ENCODE measurements at regions not wholly inside any gene's neighbourhood (a gene's known extent, or its start where the extent isn't known, plus 50 kb on each side); places are given as distances from the start of the nearest gene placed in this dataset.
"Not testable (repeated sequence)": the region's sequence is repeated elsewhere in the genome, so short reads cannot be mapped to it uniquely, and the experiment has no call there.

DNA sequence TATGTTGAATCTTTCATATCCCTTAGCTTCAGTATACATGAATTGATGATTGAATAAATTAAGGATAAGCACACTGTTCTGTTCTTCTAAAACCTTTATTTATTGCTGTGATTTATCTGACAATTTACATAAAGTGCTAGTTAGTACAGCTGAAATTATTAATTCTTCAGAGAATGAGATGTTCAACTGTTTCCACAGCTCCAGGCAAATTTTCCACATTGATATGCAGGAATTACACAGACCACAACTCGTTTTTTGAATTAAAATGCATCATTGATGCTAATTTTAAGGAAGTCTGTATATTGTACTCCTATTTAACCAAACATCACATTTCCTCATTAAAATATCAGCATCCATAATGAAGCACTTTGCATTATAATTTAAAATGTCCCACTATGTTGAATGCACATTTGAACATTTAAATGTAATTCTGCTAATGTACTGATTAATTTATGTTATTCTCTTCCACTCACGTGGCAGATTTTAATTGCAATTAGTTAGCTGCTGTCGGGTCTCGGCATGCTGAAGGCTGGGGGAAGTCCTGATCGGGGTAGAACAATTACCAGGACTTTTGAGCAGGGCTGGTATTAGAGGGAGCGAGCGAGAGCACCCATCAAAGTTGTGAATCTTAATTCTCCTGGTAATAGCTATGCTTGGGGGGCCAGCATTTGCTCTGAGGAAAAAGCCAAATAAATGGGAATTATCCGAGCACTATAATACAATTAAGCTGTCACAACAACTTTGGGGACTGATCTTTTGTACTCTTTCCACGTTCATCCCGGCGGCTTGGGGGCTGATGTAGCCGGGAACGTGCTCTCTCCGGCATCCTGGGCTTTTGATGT is 136.7 kb upstream of the TMTC4 start:
- DNase-seq (ENCODE audit: low spot score): no peak

DNA sequence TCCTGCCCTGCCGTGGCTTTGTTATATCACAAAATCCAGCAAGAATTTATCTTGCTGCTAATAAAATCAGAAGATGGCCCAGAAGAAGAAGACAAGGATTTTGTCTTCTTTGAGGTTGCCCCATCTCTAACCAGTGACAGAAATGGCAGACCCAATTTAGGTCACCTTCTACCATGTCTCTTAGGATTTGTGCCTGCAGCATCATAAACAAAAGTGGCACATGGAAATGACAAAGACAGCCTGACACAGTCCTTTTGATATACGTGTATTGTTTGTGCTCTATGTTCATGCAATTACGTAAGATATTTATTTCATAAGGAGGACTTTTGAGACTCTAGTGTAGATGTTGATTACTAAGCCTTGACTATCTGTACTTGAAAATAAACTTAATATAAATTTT is 135.9 kb upstream of the TMTC4 start:
- DNase-seq (ENCODE audit: low spot score): no peak

DNA sequence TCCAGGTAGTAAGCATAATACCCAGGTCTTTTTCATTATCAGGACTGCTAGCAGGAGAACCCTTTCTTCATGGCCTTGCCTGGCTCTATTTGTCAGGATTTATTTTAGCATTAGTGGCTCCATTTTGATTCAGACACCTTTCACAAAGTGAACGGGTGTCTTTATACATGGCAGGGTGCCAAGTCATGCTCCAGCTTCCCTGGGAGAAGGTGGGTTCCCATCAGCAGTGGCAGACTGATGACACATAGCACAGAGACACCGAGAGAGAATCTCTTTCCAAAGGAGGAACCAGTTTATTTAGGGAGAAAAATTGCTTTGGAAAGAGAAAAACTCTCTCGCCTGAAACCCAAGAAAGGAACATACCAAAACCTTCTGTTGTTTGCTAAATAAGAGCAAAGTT is 135.3 kb upstream of the TMTC4 start:
- no peak for DNase-seq (ENCODE audit: low spot score)

DNA sequence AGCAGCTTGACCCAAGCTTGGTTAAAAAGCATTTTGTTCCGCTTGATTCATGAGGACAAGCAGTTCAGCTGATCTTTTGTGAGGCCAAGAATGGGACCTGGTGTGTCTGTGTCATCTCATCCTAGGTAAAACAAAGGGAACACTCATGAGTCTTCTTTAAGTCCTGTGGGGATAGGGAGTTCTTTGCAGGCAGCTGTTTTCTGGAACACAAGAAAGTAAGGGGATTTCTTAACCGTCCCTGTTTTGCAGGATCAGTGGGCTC is 134.5 kb upstream of the TMTC4 start:
- no peak for DNase-seq (ENCODE audit: low spot score)

DNA sequence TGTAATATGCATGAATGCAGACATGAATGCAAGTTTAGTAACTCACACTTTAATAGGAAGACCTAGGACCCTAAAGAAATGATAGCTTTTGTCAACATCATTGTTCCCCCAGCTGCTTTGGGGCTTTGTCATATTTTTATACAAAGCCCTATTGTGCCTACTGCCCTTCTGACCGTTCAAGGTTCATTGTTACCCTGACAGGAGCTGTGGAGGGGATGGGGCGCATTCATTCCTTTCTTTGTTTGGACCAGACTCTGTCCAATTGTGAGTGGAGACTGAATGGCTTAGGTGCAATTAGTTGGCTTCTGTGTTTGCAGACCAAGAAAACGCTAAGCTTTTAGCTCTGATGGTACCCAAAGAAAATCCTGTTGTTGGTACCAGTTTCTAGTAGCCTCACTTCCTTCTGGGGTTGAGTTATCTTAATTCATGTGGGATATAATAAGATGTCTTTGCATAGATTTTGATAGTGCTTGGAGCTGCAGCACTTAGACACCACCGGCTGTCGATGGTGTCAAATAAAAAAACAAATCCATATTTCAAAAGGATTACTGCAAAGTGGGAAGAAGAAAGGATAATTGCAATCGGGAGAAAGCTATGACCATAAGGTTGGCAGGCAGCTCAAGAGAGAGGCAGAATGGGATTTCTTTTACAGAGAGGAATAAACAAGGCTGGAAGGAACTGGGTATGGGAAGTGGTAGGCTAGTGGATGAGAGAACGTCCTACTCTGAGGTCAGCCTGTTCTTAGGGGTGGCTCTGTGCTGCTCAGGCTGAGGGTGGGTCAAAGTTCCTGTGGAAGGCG is 133.9 kb upstream of the TMTC4 start:
- DNase-seq (ENCODE audit: low spot score): no peak

DNA sequence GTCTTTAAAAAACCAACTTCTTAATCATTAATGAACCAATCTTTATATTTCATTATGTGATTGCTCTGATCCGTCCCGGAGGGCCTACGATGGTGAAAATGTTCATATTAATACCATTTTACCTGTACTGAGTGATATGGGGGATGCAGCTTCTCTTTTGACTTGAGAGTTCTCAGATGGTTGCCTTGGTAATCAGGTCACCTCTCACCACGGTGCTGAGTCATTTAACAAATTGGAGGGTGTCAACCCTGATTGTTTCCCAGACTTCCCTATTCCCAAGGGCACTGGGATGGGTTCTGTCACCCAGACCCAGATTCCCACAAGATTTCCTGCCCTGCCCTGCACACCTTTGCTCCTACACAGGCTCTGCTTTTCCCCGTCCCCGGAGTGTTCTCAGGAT is 128.5 kb upstream of the TMTC4 start:
- DNase-seq (ENCODE audit: low spot score): no peak

DNA sequence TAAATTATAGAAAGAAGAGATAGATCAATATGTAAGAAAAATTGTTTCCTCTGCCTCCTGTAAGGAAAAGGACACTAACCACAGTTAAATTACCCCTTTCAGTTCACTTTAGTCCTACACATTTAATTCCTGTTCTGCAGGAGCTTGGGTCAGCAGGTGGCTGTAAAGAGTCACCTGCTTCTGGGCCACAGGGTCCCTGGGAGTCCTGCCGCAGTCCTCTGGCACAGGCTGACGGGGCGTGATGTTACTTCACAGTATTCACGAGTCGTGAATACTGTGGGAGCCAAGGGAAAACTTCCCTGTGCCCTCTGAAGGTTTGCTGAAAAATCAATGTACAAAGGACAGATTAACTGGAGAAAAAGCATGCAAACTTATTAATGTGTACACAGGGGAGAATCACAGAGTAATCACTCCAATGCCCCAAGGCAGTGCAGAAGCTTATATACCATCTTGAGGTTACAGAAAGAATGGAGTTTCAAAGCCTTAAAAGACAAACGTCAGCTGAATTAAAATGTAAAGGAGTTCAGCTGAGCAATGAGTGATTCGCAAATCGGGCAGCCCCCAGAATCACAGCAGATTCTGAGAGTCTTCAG is 125.8 kb upstream of the TMTC4 start:
- DNase-seq (ENCODE audit: low spot score): no peak

DNA sequence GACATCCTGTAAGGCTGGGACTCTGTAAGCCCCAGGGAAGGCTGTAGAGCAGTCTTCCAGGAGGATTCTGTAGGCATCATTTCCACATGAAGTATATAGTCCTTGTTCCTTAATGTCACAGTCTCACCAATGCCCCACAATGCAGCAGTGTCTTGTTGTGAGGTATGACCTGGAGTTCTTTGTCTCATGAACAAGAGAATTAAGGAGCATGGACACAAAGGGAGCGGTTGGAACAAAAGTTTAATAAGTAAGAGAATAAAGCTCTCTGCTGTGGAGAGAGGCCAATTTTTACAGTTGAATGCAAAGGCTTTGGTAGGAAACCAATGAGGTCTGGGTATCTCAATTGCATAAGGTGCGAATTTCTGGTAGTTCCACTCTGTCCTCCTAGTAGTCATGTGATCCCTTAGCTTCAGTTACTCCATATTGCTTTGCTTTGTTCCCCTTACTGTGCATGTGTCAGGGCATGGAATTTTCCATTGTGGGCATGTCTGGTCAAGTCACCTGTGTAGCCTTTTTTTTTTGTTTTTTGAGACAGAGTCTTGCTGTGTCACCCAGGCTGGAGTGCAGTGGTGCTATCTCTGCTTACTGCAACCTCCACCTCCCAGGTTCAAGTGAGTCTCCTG is 124.3 kb upstream of the TMTC4 start:
- DNase-seq (ENCODE audit: low spot score): no peak

DNA sequence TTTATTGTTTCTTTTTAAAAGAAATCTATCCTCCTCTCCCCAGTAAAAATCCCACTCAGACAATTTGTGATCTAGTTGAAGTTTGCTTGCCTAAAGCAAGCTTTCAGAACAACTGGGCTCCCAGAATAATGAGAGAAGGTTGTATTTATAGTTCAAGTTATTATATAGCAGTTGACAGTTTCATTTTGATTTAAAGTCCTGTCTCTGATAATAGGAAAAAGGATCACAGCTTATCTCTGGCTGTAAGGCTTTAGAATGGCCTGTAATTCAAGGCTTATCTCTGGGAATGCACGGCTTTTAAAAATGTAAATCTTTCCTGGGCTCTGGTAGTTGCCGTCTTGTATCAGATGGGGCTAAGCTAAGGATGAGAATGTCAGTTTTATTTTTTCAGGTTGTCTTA is 123.3 kb upstream of the TMTC4 start:
- DNase-seq (ENCODE audit: low spot score): no peak

DNA sequence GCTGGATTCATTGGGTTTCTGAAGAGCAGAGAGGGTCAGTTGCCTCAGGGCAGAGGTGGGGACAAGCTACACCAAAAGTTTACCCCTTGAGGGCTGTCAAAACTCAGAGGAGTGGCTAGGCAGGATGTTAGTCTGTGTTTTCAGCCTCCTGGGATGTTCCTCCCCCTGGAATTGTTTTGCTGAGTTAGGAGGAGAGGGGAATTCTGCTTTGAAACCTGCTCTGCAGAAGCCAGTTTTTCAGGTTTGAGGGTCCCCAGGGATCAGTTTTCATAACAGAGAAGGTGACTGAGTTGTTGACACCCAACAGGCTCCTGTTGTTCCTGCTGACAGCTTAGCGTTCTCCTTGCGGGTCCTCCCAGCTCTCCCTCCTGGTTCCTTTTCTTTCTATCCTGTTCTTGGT is 121.9 kb upstream of the TMTC4 start:
- no peak for DNase-seq (ENCODE audit: low spot score)

DNA sequence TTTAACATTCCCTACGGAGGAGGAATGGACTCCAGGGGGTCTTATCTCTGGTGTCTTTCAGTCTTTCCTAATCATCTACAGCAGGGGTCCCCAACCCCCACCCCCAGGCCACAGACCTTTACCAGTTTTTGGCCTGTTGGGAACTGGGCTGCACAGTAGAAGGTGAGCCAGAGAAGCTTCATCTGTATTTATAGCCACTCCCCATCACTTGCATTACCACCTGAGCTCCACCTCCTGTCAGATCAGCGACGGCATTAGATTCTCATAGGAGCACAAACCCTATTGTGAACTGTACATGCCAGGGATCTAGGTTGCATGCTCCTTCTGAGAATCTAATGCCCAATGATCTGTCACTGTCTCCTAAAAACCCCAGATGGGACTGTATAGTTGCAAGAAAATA is 120.0 kb upstream of the TMTC4 start:
- no peak for DNase-seq (ENCODE audit: low spot score)

DNA sequence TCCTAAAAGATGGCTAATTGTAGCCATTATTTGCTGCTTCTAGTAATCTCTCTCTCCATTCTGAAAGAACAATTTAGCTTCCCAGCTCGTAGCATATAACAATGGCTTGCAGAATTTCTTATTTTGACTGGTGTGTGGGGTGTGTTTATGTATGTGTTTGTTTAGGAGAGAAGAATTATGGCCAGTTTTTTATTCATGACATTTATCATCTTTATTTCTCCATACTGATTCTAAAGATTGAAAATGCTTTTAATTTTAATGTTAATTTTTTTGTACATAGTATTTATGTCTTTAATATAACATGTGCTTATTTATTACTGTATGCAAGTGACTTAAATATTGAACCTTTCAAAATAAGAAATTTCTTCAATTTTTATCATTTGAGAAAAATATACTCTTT is 115.8 kb upstream of the TMTC4 start:
- no peak for DNase-seq (ENCODE audit: low spot score)

DNA sequence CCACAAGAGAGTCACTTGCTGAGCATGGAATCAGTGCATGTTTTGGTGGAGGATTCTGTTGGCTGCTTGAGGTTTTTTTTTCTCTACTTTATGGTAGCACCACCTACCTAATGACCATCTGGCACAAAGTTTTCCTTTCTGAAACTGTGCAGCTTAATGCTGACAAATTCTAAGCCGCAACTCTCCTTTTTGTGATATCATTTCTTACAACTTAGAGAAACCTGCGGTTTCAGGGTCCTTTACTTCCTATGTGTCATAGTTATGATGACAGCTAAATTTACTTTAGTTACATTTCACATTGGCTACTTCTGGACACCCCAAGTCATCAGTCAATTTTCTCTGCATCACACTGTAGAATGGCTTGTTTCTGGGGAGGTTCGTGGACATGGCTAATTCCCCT is 115.4 kb upstream of the TMTC4 start:
- DNase-seq (ENCODE audit: low spot score): peak; percentile 2

DNA sequence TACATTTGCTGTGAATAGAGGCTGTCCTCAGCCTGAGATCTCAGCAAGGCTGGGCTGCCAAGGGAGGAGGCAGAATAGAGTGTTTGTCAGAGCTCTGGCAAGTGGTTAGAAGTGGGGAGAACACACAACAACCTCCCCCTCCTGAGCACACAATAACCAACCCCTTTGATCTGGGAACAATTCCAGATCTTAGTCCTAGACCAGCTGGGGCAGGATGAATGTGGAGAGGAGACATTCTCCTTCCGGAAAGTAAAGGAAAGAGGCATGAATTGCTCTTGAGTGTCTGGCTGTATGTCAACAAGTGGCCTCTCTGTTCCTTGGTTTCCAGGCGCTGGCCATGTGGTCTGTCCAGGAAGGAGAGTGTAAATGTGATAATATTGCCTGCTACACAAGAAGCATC is 114.9 kb upstream of the TMTC4 start:
- DNase-seq (ENCODE audit: low spot score): no peak

DNA sequence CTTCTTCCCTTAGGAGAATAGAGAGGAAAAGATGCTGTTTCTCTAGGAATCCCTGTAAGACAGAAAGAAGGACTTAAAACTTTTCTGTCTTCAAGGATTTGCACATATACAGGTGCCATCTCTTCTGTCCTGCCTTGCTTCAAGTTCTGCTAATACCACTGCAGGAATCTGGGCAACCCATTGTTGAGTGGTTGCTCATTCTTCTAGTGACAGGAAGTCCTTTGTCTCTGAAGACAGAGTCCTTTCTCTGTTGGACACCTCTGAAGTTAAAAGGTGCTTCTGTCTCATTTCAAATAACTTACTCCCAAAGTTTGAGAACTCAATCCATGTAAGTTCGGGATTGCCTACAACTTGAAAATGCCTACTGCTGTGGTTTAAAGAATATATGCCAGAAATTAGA is 114.4 kb upstream of the TMTC4 start:
- no peak for DNase-seq (ENCODE audit: low spot score)

DNA sequence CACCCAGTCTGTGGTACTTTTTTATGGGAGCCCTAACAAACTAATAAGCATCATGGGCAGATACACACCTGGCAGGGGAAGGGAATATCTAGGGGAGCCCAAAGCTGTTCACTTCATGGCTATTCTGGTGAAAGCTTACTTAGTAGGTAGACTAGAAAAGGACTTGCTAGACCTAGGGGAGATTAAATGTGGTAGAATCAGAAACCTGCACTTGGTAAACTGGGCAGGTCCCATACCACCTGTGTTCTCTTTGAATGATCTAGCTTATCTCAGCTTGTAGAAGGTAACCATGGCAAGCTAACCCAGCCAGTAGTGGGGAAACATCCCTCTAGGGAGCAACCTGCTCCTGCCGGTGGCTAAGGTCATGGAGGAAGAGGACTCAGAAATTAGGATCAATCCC is 113.9 kb upstream of the TMTC4 start:
- DNase-seq (ENCODE audit: low spot score): no peak

DNA sequence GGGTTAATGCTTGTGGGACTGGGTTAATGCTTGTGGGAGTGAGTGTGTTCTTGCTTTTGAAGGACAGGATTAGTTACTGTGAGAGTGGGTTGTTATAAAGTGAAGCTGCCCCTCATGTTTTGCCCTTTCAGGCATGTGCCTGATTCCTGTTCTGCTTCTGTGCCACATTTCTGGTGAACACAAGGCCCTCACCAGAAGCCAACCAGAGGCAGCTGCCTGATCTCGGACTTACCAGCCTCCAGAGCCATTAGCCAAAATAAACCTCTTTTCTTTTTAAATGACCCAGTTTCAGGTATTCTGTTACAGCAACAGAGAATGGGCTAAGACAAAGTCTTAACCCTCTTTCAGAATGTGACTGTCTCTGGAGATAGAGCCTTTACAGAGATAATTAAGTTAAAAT is 113.3 kb upstream of the TMTC4 start:
- DNase-seq (ENCODE audit: low spot score): no peak

DNA sequence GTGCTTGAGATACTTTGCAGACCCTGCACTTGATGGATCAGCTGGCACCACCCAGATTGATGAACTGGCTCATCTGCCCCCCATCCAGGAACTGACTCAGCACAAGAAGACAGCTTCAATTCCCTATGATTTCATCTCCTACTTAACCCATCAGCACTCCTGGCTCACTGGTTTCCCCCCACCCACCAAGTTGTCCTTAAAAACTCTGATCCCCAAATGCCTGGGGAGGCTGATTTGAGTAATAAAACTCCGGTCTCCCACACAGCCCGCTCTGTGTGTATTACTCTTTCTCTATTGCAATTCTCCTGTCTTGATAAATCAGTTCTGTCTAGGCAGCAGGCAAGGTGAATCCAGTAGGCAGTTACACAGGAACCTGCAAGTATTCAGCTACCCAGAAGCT is 102.1 kb upstream of the TMTC4 start:
- not testable (repeated sequence) for DNase-seq (ENCODE audit: low spot score)

DNA sequence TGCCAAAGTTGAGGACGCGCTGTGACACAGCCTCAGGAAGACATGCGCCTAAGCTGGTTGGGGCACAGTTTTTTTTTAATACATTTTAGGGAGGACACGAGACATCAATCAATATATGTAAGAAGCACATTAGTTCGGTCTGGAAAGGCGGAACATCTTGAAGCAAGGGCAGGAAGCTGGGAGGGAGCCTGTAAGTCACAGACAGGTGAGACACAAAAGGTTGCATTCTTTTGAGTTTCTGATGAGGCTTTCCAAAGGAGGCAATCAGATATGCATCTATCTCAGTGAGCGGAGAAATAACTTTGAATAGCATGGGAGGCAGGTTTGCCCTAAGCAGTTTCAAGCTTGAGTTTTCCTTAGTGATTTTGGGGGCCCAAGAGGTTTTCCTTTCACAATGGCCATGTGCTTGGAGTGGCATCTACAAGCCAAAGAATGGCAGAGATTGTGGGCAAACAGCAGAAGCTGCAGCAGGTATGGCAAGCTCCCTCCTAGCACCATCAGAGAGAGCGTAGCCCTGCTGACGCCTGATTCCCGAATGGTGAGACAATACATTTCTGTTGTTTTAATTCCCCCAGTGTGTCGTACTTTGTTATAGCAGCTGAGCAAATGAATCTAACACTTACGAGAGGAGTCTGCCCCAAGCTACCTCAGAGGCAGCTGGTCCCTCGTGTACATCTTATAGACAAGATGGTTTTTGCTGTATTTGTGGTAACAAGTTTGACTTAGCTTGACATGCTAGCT is 99.5 kb upstream of the TMTC4 start:
- no peak for DNase-seq (ENCODE audit: low spot score)

DNA sequence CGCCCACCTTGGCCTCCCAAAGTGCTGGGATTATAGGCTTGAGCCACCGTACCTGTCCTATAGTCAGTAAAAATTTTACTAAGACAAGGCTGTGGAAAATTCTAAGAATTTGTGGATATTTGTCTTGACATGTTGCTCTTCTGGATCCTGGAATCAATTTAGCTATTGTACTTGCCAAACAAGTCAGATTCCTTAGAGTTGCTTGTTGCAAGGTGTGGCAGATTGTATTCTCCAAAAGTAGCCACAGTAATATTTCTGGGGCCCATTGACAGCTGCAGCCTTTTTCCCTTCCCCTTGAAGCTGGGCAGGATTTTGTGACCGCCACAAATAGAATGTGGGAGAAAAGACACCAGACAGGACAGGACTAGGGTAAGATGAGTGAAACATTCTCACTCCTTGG is 98.8 kb upstream of the TMTC4 start:
- no peak for DNase-seq (ENCODE audit: low spot score)

DNA sequence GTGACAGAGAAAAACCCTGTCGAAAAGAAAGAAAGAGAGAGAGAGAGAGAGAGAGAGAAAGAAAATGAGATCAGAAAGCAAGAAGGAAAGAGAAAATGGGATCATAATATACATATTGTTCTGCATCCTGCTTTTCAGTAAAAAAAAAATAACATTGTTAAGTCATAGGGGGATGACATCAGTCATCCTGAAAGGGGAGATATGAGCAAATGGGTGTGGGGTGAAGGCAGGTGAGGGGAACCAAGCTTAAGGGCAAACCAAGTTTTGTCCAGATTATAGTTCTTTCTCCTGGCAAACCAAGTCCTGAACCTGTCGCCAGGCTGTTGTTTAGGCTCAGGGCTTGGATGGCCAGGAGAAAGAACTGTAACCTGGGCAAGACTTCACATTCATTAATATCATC is 92.6 kb upstream of the TMTC4 start:
- no peak for DNase-seq (ENCODE audit: low spot score)

DNA sequence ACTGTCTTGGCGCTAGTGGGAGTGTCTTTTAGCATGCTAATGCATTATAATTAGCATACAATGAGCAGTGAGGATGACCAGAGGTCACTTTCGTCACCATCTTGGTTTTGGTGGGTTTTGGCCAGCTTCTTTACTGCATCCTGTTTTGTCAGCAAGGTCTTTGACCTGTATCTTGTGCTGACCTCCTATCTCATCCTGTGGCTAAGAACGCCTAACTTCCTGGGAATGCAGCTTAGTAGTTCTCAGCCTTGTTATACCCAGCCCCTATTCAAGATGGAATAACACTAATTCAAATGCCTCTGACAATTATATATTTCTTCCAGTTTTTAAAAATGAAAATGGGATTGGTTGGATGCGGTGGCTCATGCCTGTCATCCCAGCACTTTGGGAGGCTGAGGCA is 92.0 kb upstream of the TMTC4 start:
- DNase-seq (ENCODE audit: low spot score): not testable (repeated sequence)
